Suppressor macrophage treated with lipopolysaccharide for 1 hour (primary cell): ENCODE measurements at regions not wholly inside any gene's neighbourhood (a gene's known extent, or its start where the extent isn't known, plus 50 kb on each side); places are given as distances from the start of the nearest gene placed in this dataset.

Experiments
- DNase-seq, 3 donors: peaks; one replicate each; pipeline ENCODE4 v3.0.0-alpha.2; 2020 to 2022

DNA sequence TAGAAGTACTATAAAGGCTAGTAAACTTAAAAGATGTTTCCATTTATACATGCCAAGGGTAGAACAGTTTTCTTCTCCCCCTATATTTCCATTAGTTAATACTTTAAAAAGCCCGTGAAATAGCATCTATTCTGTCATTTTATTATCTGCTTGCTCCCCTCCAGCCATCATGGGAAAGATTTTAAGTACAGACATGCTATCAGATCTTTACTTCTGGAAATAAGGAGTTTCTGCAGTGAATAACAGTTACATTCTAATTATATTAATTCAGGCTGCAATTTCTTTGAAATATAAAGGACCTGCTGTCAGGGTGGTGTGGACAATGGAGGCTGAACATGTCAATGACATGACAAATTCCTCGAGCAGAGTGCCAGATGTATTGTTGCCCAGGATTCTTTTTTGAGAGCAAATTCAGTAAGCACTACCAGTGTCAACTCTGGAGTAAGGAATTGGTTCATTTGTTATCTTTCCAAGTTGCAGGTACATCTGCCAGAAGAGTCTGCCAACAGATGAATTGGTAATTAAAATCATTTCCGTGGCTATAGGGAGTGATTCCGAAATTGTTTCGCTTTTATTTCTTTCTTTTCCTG lies 151.3 kb downstream of the BTG1 start:
- no peak for DNase-seq

DNA sequence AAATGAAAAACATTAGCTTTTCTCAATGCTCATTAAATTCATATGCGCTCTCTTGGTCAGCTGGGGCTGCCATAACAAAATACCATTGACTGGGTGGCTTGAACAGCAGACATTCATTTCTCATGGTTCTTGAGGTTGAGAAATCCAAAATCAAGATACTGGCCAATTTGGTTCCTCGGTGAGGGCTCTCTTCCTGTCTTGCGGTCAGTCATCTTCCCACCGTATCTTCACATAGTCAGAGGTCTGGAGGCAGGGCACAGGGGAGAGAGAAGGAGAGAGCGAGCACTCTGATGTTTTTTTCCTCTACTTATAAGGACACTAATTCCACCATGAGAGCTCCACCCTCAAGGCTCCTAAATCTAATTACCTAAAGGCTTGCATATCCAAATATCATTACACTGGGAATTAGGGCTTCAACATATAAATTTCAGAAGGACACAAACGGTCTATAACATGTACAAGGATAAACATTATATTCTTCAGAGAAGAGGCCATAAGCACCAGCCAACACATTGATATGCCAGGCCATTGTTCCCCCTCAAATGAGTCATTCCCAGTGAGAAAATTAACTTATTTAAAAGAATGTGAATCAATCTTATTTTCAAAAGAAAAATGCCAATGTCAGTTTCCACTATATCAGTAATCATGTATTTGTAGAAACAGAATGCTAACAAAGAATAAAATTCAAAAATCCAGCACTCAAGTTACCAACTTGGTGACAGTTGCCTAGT lies 152.2 kb downstream of the BTG1 start:
- DNase-seq, result no peak

DNA sequence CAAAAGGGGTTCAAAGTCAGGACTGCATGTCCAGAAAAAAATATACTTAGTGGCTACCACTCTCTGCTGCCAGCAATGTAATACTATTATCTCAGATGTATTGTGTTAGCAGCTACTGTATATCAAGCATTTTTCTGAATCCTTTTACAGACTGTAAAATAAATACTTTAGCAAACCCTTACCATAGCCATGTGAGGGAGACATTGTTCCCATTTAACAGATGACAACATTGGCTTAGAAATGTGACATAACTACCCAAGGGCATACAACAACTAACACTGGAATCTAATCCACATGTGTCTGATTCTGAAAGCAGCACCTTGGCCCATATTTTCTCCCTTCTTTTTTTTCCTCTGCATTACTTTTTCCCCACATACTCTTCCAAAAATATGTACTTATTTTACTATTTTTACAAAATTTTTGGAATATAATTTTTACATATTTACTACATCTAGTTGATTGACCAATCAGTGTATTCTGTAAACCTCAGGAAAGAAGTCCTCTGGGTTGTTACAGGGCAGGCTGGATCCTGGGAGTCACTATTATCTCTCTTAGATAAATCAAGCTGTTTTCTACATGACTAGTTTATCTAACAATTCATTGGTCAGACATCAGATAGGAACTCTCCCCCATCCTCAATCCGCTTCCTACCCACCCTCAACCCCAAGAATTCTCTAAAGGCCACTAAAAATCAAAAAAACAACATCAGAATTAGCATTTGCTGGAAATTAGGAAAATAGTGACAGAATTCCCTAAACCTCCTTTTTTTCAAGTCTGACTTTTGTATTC lies 154.1 kb downstream of the BTG1 start:
- peak in 2 of 3 donors; percentile 32 to 54 for DNase-seq

DNA sequence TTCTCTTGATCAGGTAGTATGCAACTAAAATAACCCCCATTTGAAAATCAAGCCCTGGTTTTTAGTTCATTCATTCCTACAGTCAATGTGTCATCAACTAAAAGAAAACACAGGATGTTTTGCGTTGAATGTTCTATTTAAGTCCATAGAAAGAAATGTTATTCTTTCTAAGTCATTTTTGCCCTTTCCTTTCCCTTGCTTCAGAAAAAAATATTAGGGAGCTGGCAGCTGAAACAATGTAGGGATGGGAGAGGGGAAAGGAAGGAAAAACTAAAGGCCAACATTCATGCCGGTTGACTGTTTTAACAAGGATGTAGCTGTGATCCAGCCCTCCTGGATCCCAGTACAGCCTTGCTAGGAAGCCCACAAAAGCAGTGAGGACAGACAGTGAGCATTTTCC lies 155.1 kb downstream of the BTG1 start:
- no peak for DNase-seq

DNA sequence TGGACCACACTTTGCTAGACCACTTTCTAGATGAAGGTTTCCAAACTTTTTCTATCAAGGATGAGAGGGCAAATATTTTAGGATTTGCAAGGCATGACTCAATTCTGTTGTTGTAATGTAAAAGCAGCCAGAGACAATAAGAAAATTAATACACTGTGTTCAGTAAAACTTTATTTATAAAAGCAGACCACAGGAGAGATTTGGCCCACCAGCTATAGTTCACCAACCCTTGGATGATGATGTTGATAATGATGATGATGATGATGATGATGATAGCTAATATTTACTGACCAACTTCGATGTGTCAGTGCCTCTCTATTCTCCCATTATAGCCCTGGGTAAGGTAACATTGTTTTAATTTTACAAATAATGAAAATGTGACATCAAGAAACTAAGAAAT lies 156.5 kb downstream of the BTG1 start:
- DNase-seq, result no peak

DNA sequence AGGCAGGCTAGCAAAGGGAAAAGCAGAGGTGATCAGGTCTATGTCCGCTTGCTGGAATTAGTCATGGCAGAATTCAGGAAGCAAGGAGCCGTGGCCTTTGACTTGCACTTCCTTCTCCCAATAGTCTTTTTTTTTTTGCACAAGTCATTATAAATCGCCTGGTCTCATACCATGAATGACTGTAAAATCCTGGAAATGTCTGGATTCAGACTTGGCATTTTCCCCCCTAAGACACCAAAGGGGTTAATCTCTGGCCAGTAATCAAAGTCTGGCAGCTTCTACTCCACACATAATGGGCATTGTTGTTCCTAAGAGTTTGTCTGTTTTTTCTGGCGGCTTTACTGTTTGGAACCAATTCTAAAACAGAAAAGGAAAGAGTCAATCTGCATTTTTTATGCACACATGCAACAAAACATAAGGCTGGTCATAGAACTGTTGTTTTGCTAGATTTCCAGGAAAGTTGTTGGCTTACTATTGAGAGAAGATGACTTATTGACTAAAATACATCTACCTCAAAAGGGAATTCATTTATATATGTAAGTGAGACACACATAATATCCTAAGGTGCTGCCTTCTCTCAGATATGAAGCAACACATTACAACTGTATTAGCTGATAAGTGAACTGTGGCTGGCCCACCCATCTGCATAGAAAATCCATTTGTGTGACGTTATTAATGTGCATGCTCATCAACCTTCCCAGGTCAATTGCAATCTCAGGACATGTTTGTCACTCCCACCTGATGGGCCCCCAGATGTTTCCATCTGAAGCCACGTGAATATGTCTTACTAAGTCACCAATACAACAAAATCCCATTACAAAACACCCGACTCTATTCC lies 157.3 kb downstream of the BTG1 start:
- DNase-seq, result peak; percentile 36 to 53 (median 45)

DNA sequence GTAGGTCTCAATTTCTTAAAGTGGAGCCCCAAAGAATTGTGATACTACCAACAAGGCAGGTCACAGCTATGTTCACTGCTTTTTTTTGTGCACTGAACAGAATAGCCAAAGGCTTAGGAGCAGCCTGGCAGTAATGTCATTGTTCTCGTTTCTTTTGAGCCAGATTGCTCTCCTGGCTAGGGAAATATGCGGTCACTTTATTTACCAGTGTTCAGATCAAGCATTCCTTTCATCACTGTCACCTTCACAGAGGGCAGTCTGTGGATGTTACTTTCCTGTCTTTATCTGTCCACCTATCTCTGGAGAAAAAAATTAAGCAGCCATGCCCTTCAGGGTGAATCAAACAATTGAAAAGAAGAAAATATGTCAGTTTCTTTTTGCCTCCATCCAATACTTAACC lies 159.6 kb downstream of the BTG1 start:
- no peak for DNase-seq

DNA sequence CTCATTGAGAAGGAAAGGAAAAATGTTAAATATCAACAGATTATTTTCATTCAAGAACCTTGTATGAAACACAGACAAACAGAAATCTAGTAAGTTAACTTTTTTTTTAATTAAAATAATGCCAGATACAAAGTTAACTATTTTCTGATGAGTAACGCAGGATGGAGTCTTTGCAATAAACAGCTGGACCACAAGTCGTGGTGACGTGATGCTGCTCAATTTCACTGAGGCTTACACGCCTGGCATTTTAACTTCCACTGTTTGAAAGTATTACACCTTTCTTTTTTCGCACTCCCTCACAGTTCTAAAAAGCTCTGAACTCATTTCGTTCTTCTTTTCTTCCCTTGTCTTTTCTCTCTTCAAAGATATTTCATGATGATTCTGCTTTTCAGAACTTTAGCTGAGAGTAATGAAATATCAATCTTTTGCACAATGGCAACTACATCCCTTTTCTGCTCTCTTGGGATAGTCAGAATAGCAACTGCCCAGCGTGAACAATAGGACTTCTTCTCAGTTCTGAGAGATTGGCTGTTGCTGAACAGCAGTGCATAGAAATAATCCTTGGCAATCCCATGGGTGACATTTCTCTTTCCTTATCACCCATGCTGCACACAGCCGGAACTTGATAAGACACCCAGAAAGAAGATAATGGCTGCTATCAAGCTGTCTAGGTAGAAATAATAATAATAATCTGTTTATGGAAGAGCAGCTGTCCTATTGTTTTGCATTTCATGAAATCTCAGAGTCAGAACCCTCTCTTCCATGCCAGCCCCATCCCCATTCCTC lies 160.5 kb downstream of the BTG1 start:
- DNase-seq, result no peak

DNA sequence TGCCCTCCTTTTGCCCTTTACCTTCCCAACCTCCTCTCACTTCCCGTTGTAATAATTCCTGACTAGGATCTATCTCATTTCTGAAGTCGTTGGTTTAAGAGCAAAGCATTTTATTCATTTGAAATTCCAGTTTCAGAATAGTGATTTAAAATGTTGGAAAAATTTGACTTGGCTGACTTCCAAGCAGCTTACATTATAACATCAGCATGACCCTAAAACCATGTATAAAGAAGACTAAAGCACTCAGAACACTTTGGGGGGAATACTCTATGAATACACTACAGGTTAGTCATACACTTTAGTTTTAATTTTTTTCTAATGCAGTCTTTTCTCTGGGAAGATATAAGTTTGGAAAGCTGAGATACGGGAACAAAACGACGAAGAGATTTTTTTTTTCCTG lies 161.1 kb downstream of the BTG1 start:
- DNase-seq, result no peak

DNA sequence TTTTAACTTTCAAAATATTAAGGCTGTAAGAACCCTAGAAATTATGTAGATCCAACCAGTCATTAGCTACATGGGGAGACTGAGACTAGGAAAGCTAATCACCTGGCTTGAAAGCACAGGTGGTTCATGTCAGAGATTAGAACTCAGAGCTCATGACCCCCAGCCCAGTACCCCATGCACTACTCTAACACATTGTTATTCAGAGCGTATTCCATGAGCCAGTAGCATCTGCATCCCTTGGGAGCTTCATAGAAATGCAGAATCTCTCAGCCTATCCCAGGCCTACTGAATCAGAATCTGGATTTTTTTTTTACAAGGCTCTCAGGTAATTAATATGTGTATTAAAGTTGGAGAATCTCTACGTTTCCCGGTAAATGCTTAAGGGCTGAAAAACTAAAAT lies 161.7 kb downstream of the BTG1 start:
- no peak for DNase-seq

DNA sequence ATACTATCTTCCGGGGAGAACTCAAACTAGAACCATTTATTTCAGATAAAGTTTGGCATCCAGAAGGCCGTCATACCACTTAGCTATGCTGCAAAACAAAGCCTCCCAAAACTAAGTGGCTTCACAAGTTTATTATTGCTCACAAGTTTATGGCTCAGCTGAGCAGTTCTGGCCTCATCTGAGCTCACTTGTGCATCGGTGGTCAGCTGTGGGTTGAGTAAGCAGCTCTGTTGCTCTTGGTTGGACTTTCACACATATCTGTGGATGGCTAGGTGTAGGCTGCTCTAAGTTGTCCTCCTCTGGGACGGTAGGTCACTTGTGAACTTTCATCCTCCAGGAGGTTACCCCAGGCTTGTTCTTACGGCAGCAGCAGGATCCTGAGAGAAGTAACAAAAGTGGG lies 162.7 kb downstream of the BTG1 start:
- no peak for DNase-seq

DNA sequence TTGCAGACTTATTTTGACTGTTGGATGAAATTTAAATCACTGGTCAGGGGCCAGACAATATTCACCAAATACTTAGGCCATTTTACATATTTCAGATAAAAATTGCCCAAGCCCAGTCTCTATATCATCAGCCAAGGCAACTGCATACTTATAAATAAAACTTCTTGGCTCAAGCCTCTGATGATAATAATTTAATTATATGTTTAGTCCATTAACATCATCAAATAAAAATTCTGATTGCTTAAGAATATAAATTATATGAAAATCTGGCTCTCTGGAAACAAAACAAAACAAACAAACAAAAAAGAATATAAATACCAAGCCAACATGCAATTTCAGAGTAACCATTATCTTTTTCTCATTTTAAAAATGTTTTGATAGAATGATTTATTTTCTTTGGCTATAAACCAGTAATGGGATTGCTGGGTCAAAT lies 165.2 kb downstream of the BTG1 start:
- DNase-seq, result no peak

DNA sequence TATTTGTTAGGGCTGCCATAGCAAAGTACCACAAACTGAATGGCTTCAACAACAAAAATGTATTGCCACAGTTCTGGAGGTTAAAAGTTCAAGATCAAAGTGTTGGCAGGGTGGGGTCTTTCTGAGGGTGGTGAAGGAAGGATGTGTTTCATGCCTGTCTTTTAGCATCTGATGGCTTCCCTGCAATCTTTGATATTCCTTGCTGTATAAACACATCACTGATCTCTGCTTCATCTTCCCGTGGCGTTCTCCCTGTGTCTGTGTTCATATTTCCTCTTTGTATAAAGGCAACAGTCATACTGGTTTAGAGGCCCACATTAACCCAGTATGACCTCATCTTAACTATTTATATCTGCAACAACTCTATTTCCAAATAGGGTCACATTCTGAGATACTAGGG lies 167.5 kb downstream of the BTG1 start:
- peak; percentile 48 to 68 (median 66) for DNase-seq

DNA sequence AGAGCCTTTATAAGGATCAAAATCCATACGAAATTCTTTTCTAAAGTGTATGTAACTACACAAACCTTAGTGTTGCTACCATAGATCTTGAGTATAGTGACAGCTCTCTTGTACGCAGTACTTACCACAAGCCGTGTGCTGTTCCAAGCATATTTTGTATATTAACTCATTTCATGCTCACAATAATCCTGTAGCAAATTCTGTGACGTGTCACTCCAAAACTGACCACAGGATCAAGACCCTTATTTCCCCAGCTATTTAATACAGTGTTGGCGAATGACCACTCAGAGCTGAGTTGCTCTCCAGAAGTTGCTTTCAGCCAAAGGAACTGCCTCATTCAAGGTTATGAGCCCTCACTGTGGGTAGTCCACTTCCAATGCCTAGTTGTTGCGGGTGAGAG lies 169.8 kb downstream of the BTG1 start:
- DNase-seq, result no peak

DNA sequence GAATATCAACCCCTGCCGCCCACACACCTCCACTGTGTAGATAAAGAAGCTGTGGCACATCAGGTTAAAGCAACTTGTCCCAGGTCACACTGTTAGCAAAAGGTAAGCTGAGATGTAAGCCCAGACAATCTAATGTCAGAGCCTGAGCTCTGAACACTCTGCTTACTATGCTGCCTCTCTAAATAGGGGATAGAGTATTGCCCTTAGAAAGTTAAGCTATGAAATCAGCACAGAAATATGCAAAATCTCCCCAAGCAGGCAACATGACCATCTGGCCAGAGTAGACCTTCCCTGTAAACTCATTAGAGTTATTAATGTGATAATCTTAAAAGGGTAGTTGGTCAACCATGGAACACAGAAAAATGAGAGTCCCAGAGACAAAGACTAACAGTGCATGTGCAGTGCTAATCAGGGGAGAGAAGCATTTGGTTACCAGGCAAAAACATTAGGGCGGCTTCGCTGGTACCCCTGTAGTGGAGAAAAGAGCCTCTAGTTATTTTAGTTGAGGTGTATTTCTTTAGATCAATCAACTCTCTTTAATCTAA lies 171.0 kb downstream of the BTG1 start:
- DNase-seq, result no peak

DNA sequence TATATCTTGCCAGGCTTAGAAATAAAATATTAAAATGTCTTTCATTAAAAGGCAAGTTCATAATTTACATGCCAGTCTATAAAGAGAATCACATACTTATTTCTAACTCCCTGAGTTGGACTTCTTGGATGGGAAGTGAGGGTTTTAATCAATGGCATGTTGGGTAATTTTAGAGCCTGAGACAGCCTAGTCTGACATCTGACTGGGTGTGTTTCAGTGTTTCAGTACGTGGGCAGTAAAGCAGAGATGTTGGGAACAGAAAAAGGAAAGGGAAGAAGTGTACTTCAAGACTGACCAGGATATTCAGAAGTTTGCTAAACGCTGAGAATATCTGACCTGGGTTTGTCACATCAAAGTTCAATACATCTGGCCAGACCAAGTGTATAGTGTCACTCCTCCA lies 171.8 kb downstream of the BTG1 start:
- peak in 1 of 3 donors; percentile 9 for DNase-seq

DNA sequence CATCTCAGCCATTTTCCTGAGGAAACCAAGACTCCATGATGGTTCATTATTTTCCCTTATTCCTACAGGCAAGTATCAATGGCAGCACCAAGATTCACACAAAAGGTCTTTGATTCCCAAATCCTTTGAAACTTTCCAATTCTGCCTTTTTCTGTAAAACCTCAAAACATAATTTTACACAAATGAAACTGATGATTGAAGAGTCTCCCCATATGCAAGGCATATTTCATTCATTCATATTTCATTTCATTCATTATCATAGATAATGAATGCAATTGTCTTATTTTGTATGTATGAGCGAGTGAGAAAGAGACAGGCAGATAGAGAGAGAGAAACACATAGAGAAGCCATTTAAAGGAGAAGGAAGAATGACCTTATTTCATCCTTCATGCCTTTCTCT lies 172.8 kb downstream of the BTG1 start:
- DNase-seq, result no peak

DNA sequence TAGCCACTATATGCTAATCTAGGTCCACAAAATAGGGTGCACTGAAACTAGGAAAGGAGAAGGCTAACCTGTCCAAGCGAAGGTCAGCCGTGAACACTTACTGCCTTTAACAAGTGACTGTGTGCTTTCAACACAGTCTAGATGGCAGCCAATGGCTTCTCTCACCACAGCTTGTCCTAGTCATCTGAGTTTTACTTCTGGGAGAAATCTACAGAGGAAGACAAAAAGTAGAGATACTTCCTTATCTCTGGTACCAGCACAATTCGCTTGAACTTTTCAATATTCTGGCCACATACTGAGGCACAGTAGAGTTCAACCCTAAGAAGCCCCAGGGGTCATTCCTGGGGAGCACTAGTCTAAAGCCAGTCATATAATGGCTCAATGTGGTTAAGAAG lies 176.9 kb downstream of the BTG1 start:
- no peak for DNase-seq

DNA sequence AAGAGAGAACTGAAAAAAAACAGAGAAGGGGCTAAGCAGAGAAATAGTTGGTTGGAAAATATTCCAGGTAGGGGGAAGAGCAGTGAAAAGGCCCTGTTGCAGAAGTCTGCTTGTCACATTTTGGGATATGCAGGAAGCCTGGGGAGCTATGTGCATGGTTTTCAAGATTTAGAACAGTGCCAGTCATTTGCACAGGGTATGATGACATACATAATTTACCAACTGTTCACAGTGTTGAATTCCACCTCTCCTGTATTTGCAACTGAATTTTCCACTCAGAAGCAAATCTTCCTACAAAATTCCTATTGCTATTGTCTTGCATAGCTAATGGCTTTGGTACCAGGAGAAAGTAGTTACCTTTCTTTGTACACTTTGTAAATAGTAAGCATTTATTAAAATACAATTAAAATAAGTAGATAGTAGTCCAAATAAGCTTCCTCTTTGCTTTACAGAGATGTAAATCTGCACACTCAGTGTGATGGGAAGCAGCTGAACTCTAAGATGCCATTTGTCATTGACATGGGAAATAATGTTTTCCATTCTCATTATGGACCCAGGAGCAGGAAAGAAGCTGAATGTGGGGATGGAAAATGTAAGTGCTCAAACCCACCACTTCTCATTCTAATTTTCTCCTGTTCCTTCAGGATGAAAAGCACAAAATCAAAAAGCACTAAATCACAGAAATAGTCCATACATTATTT lies 177.4 kb downstream of the BTG1 start:
- DNase-seq, result no peak

DNA sequence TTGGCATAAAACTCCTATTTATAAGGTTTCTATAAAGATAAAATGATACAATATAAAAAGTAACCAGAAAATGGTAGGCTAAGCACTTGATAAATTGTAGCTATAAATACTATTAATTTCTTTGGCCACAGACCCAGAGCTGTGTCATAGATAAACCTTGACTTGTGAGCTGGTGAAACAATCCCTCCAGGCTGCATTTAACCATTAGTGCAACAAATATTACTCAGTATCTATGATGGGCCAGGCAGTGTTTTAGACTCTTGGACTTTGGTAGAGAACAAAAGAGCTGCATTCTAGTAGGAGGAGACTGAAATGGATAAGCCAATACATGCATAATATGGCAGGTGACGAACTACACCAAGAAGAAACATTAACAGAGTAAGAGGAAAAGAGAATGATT lies 178.1 kb downstream of the BTG1 start:
- no peak for DNase-seq

DNA sequence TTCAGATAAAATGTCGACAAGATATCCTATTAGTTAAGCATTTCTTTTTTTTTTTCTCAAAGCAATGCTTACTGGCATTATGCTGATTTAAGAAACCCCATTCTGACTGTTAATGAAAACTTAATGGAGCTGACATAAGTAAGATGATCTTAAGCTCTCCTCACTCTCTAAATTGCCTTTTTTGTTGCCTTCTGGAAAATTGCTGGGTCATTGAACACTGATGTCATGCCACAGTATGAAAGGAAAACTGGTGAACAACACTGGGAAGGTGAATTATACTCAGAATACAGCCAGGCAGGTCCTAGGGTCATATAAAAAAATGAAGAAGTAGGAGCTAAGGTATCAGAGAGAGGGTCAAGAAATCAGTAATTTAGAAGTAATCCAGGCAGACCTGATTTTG lies 179.9 kb downstream of the BTG1 start:
- DNase-seq, result no peak
